GM12875 (cell line): ENCODE measurements at regions not wholly inside any gene's neighbourhood (a gene's known extent, or its start where the extent isn't known, plus 50 kb on each side); places are given as distances from the start of the nearest gene placed in this dataset.

Experiments used
- H3K4me3 ChIP-seq: one replicate; pipeline ENCODE4 v1.5.1; 2011; ENCODE audit warnings: low read depth, low read length, control low read depth
- CTCF ChIP-seq: IDR thresholded peaks from 2 replicates; pipeline ENCODE4 v1.5.1; 2011; ENCODE audit warnings: low read depth, mild to moderate bottlenecking, control low read depth, inconsistent platforms, low read length, moderate library complexity, borderline replicate concordance; ENCODE audit not compliant: insufficient read depth

- TF ChIP-seq CTCF = no peak
Observed at GRCh38 chr14:96735526-96735925, 61.7 kb upstream of the VRK1 start.

GRCh38 chr14:96736439-96736838 is 60.7 kb upstream of the VRK1 start:
- no peak for TF ChIP-seq CTCF
- no peak overlapping the region for H3K4me3 ChIP-seq

More at GRCh38 chr14:96735526-96735925, 61.7 kb upstream of the VRK1 start:
- no peak overlapping the region for H3K4me3 ChIP-seq

GRCh38 chr14:96737881-96738280 is 59.3 kb upstream of the VRK1 start:
- no peak overlapping the region for H3K4me3 ChIP-seq
- no peak for TF ChIP-seq CTCF

GRCh38 chr14:96739200-96739910 is 57.8 kb upstream of the VRK1 start:
- no peak for TF ChIP-seq CTCF
- no peak overlapping the region for H3K4me3 ChIP-seq

- peak; percentile 83 for TF ChIP-seq CTCF
- H3K4me3 ChIP-seq = no peak overlapping the region
Observed at GRCh38 chr14:96741151-96741977, 55.8 kb upstream of the VRK1 start.

GRCh38 chr14:96744262-96744661 is 52.9 kb upstream of the VRK1 start:
- TF ChIP-seq CTCF = no peak
- no peak overlapping the region for H3K4me3 ChIP-seq
